Loucy (cell line): ENCODE measurements at regions not wholly inside any gene's neighbourhood (a gene's known extent, or its start where the extent isn't known, plus 50 kb on each side); places are given as distances from the start of the nearest gene placed in this dataset.

Experiments
- EZH2phosphoT487 ChIP-seq: fragments of 200-600 bp; IDR thresholded peaks from 2 replicates; pipeline ENCODE4 v1.6.1; 2018; ENCODE audit warnings: antibody characterized with exemption, mild to moderate bottlenecking, moderate library complexity, borderline replicate concordance
- TF ChIP-seq, protein P1 (sequence below): fragments of 200-600 bp; sonication (generic); conservative IDR thresholded peaks from 2 replicates; pipeline ENCODE4 v1.5.1; 2014; ENCODE audit warnings: mild to moderate bottlenecking, antibody characterized with exemption, low read length

DNA sequence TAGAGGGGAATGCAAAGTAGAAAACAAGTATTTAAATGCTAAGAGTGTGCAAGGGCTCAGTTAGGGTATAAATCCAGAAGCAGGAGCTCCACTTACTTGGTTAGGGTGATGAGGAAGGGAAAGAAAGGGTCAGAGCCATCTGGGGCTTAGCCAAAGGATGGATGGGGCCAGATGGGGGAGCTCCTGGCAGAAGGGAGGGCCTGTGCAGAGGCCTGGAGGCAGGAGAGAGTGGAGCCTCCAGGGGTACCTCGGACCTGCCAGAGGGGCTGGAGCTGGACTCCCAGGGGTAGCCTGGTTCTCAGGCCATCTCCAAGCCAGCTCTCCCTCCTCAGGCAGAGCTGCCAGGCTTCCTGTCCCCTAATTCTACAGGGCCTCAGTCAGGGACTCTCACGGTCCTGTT is 506.3 kb downstream of the SHQ1 start:
- TF ChIP-seq, protein P1, sequence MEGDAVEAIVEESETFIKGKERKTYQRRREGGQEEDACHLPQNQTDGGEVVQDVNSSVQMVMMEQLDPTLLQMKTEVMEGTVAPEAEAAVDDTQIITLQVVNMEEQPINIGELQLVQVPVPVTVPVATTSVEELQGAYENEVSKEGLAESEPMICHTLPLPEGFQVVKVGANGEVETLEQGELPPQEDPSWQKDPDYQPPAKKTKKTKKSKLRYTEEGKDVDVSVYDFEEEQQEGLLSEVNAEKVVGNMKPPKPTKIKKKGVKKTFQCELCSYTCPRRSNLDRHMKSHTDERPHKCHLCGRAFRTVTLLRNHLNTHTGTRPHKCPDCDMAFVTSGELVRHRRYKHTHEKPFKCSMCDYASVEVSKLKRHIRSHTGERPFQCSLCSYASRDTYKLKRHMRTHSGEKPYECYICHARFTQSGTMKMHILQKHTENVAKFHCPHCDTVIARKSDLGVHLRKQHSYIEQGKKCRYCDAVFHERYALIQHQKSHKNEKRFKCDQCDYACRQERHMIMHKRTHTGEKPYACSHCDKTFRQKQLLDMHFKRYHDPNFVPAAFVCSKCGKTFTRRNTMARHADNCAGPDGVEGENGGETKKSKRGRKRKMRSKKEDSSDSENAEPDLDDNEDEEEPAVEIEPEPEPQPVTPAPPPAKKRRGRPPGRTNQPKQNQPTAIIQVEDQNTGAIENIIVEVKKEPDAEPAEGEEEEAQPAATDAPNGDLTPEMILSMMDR, result no peak
- TF ChIP-seq EZH2phosphoT487, result no peak
